SK-N-SH (cell line): ENCODE measurements at regions not wholly inside any gene's neighbourhood (a gene's known extent, or its start where the extent isn't known, plus 50 kb on each side); places are given as distances from the start of the nearest gene placed in this dataset.
A peak's percentile ranks its signal among the peaks of the same experiment; 100 is the strongest.

ENCODE experiments used
- CTCF ChIA-PET: fragments of 300-600, 350-600 bp; formaldehyde crosslinking; extraction: SDS; loops from one replicate; lab custom pipeline; 2021; lab: Yijun Ruan, JAX
- POLR2A ChIA-PET: fragments of 350-600 bp; sonication (Branson Sonifier 250); formaldehyde crosslinking; extraction: SDS; loops from one replicate; lab custom pipeline; 2020; ENCODE audit warnings: antibody characterized with exemption, inconsistent platforms; lab: Yijun Ruan, JAX
- DNase-seq: peaks from one replicate; pipeline ENCODE4 v3.0.0; 2012
- H2AFZ ChIP-seq: fragments of 200-600 bp; sonication (generic); 2 replicates; pipeline ENCODE4 v1.8.1; 2016; ENCODE audit warnings: antibody characterized with exemption, mild to moderate bottlenecking, low read depth
- H3F3A ChIP-seq: fragments of 200-600 bp; sonication (generic); replicated peaks from 2 replicates; pipeline ENCODE3; 2016; ENCODE audit warnings: antibody characterized with exemption, mild to moderate bottlenecking; ENCODE audit not compliant: insufficient read depth
- H3K27ac ChIP-seq, 2 experiments: fragments of 200-500 bp in 1 of 2; fragments of 200-600 bp in 1 of 2; sonication (Bioruptor generic) in 1 of 2; sonication (generic), shearing (Covaris generic) in 1 of 2; 2 replicates each; pipeline versions ENCODE4 v1.5.1 to v1.6.1; 2014 to 2016; ENCODE audit warnings: low read depth in 2 of 2, inconsistent platforms in 1 of 2, low read length in 1 of 2, mild to moderate bottlenecking in 1 of 2, mixed read lengths in 1 of 2
- H3K27me3 ChIP-seq: fragments of 200-600 bp; sonication (generic), shearing (Covaris generic); 2 replicates; pipeline ENCODE4 v1.6.1; 2016; ENCODE audit warnings: mixed run types; ENCODE audit not compliant: insufficient read depth
- H3K36me3 ChIP-seq, 2 experiments: fragments of 200-500 bp in 1 of 2; fragments of 200-600 bp in 1 of 2; sonication (Bioruptor generic) in 1 of 2; sonication (generic) in 1 of 2; replicated peaks in 1 of 2; 2 replicates each; pipeline versions ENCODE3 to v1.5.1; 2014 to 2016; ENCODE audit warnings: low read length in 1 of 2, mild to moderate bottlenecking in 1 of 2; ENCODE audit not compliant: insufficient read depth in 2 of 2, control insufficient read depth in 1 of 2
- H3K4me1 ChIP-seq, 2 experiments: fragments of 200-500 bp in 1 of 2; fragments of 200-600 bp in 1 of 2; sonication (Bioruptor generic) in 1 of 2; sonication (generic), shearing (Covaris generic) in 1 of 2; 2 replicates each; pipeline versions ENCODE4 v1.5.1 to v1.6.1; 2014 to 2016; ENCODE audit warnings: low read depth in 1 of 2, low read length in 1 of 2, mixed run types in 1 of 2; ENCODE audit not compliant: insufficient read depth in 2 of 2, control insufficient read depth in 1 of 2
- H3K4me2 ChIP-seq: fragments of 200-600 bp; sonication (generic), shearing (Covaris generic); 2 replicates; pipeline ENCODE4 v1.6.1; 2017; ENCODE audit warnings: mixed run types
- H3K4me3 ChIP-seq, 2 experiments: fragments of 200-500 bp in 1 of 2; fragments of 200-600 bp in 1 of 2; sonication (Bioruptor generic) in 1 of 2; sonication (generic), shearing (Covaris generic) in 1 of 2; 2 replicates each; pipeline versions ENCODE4 v1.5.1 to v1.8.1; 2014 to 2016; ENCODE audit warnings: low read depth in 2 of 2, inconsistent platforms in 1 of 2, low read length in 1 of 2, mild to moderate bottlenecking in 1 of 2, mixed read lengths in 1 of 2, moderate library complexity in 1 of 2
- H3K79me2 ChIP-seq: fragments of 200-600 bp; sonication (generic); 2 replicates; pipeline ENCODE4 v1.8.1; 2017; ENCODE audit warnings: mild to moderate bottlenecking; ENCODE audit not compliant: insufficient read depth
- H3K9ac ChIP-seq: fragments of 200-600 bp; sonication (generic); 2 replicates; pipeline ENCODE4 v1.6.1; 2017; ENCODE audit warnings: mixed run types
- H3K9me2 ChIP-seq: fragments of 200-600 bp; sonication (generic); 2 replicates; pipeline ENCODE4 v1.6.1; 2017; ENCODE audit warnings: mixed run types
- H3K9me3 ChIP-seq: fragments of 200-600 bp; sonication (generic); 2 replicates; pipeline ENCODE4 v1.6.1; 2017; ENCODE audit warnings: mixed run types, mild to moderate bottlenecking, moderate library complexity
- H4K20me1 ChIP-seq: fragments of 200-600 bp; sonication (generic); 2 replicates; pipeline ENCODE4 v1.6.1; 2017; ENCODE audit warnings: mild to moderate bottlenecking, mixed run types; ENCODE audit not compliant: insufficient read depth
- CHD2 ChIP-seq: fragments of 150-350 bp; IDR thresholded peaks from 2 replicates; pipeline ENCODE4 v1.6.1; 2018; ENCODE audit warnings: low read length; ENCODE audit not compliant: partially characterized antibody
- EP300 ChIP-seq, 2 experiments: IDR thresholded peaks; 2 replicates each; pipeline versions ENCODE4 v1.4.0 to v1.6.1; 2012; ENCODE audit warnings: borderline replicate concordance in 1 of 2, low read depth in 1 of 2, low read length in 1 of 2
- FOSL2 ChIP-seq: IDR thresholded peaks from 2 replicates; pipeline ENCODE4 v1.4.0; 2012; ENCODE audit warnings: low read depth, mild to moderate bottlenecking, moderate library complexity, borderline replicate concordance
- FOXJ3 ChIP-seq: sonication (generic); formaldehyde crosslinking; IDR thresholded peaks from 2 replicates; pipeline ENCODE4 v1.5.1; 2020; ENCODE audit warnings: mild to moderate bottlenecking, missing genetic modification reagents
- FOXM1 ChIP-seq: IDR thresholded peaks from 2 replicates; pipeline ENCODE4 v1.4.0; 2012; ENCODE audit warnings: low read depth, mild to moderate bottlenecking
- MEF2A ChIP-seq: IDR thresholded peaks from 2 replicates; pipeline ENCODE4 v1.4.0; 2012; ENCODE audit warnings: low read depth, borderline replicate concordance
- MXI1 ChIP-seq: IDR thresholded peaks from 2 replicates; pipeline ENCODE4 v1.6.1; 2012; ENCODE audit warnings: mild to moderate bottlenecking, low read depth, low read length, improper control_type of control experiment
- NFIC ChIP-seq: IDR thresholded peaks from 2 replicates; pipeline ENCODE4 v1.4.0; 2012; ENCODE audit warnings: borderline replicate concordance
- NRF1 ChIP-seq: IDR thresholded peaks from 2 replicates; pipeline ENCODE4 v1.6.1; 2012; ENCODE audit warnings: low read depth, mild to moderate bottlenecking, low read length
- RAD21 ChIP-seq: IDR thresholded peaks from 2 replicates; pipeline ENCODE4 v1.6.1; 2012; ENCODE audit warnings: mild to moderate bottlenecking, low read length
- RFX5 ChIP-seq: IDR thresholded peaks from 2 replicates; pipeline ENCODE4 v1.6.1; 2012; ENCODE audit warnings: mild to moderate bottlenecking, improper control_type of control experiment, low read length
- RXRA ChIP-seq: IDR thresholded peaks from 2 replicates; pipeline ENCODE4 v1.4.0; 2012; ENCODE audit warnings: low read depth, mild to moderate bottlenecking, borderline replicate concordance
- SIN3A ChIP-seq: IDR thresholded peaks from 2 replicates; pipeline ENCODE4 v1.6.1; 2012; ENCODE audit warnings: low read depth, mild to moderate bottlenecking, low read length, moderate library complexity, borderline replicate concordance
- YY1 ChIP-seq: IDR thresholded peaks from 2 replicates; pipeline ENCODE4 v1.4.0; 2012; ENCODE audit warnings: low read depth, mild to moderate bottlenecking
- WGBS: methylation state at CpG from one replicate; pipeline ENCODE4 v1.1.6; 2017; ENCODE audit warnings: low lambda C conversion rate; 5-methylcytosine and 5-hydroxymethylcytosine counted together
- TF ChIP-seq, protein P1 (sequence below): IDR thresholded peaks from 2 replicates; pipeline ENCODE4 v1.4.0; 2012; ENCODE audit warnings: low read depth
- TF ChIP-seq, protein P2 (sequence below): IDR thresholded peaks from 2 replicates; pipeline ENCODE4 v1.4.0; 2012; ENCODE audit warnings: low read depth, borderline replicate concordance
- TF ChIP-seq, protein P3 (sequence below): fragments of 150-350 bp; IDR thresholded peaks from 2 replicates; pipeline ENCODE4 v1.6.1; 2017; ENCODE audit warnings: antibody characterized with exemption, low read length, low read depth, borderline replicate concordance
- TF ChIP-seq, protein P4 (sequence below): IDR thresholded peaks from 2 replicates; pipeline ENCODE4; 2012
- TF ChIP-seq, protein P5 (sequence below): fragments of 150-350 bp; IDR thresholded peaks from 2 replicates; pipeline ENCODE4 v1.6.1; 2016; ENCODE audit warnings: mild to moderate bottlenecking, low read depth, low read length
- TF ChIP-seq, protein P6 (sequence below): IDR thresholded peaks from 2 replicates; pipeline ENCODE4 v1.4.0; 2012; ENCODE audit warnings: low read depth, borderline replicate concordance

DNA sequence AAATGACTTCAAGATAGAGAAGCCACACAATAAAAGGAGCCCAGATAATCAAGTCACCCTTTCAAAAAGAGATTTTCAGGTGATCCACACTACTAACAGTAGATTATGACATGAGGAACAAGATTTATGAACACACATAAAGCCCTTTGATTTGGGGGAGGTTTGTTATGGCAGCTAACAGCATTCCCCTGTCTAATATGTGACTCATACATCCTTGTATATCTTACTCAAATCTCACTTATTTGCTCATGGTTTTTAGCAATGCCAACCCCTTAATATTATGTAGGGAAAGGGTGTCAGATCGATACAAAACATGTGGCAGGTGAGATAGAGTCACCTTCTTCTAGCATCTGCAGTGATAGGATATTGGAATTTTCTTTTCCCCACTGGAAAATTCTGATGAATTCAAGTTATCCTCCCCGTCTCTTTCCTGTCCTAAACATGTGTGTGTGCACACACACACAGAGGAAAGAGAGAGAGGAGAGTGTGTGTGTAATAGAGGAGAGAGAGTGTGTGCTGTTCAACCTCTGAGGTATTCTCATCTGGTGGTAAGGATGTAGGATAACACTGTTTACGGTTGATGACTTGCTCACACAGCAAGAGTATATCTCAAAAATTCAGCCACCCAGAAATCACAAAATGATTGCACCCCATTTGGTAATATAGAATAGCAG, 319.9 kb downstream of the KCNC2 start (continued):
- TF ChIP-seq, protein P1, sequence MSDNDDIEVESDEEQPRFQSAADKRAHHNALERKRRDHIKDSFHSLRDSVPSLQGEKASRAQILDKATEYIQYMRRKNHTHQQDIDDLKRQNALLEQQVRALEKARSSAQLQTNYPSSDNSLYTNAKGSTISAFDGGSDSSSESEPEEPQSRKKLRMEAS, result no peak
- TF ChIP-seq EP300 (IDR thresholded peaks at IDR 0.05; ENCODE audit: borderline replicate concordance in 1 of 2, low read depth in 1 of 2, low read length in 1 of 2) (peak; percentile 18 to 68; a peak in 1 of 4 replicates), FOSL2 (peak; percentile 76)
- TF ChIP-seq, protein P2, sequence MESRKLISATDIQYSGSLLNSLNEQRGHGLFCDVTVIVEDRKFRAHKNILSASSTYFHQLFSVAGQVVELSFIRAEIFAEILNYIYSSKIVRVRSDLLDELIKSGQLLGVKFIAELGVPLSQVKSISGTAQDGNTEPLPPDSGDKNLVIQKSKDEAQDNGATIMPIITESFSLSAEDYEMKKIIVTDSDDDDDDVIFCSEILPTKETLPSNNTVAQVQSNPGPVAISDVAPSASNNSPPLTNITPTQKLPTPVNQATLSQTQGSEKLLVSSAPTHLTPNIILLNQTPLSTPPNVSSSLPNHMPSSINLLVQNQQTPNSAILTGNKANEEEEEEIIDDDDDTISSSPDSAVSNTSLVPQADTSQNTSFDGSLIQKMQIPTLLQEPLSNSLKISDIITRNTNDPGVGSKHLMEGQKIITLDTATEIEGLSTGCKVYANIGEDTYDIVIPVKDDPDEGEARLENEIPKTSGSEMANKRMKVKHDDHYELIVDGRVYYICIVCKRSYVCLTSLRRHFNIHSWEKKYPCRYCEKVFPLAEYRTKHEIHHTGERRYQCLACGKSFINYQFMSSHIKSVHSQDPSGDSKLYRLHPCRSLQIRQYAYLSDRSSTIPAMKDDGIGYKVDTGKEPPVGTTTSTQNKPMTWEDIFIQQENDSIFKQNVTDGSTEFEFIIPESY, result no peak
- TF ChIP-seq, protein P3, sequence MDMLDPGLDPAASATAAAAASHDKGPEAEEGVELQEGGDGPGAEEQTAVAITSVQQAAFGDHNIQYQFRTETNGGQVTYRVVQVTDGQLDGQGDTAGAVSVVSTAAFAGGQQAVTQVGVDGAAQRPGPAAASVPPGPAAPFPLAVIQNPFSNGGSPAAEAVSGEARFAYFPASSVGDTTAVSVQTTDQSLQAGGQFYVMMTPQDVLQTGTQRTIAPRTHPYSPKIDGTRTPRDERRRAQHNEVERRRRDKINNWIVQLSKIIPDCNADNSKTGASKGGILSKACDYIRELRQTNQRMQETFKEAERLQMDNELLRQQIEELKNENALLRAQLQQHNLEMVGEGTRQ, result no peak

DNA sequence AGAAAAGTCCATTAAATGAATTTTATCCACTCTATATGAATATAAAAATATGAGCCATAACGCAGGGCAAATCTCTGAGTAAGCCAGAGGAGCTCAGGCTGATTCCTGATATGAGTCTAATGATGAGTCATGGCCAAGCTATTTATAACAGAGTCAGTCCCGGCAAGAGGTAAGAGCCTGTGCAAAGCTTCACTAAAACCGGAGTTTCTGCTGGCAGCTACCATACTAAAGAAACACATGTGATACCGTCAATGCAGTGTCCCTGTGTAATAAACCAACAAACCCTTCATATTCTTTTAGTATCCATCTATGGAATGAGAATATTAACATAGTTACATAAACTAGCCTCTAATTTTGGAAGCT, 319.4 kb downstream of the KCNC2 start:
- 0% methylated on average over 4 of the region's 4 CpGs for WGBS
- no peak overlapping the region for H2AFZ ChIP-seq
- no peaks in the 10 kb centered on the region for H3K9me2 ChIP-seq
- peak overlapping the region; percentile 68 for H3K4me2 ChIP-seq
- peak overlapping the region; percentile 33; the same call in 1 of the 2 replicates for H3K9ac ChIP-seq
- H3K27me3 ChIP-seq, result no peaks in the 10 kb centered on the region
- no peaks in the 10 kb centered on the region for H3K9me3 ChIP-seq
- ChIA-PET CTCF (no interaction called here), POLR2A (no interaction called here)
- H4K20me1 ChIP-seq, result no peaks in the 10 kb centered on the region
- no peak for DNase-seq
- peaks cover 0 to 9% of the 10 kb centered on the region in 2 experiments; a peak in 3 of 4 replicates for H3K4me1 ChIP-seq
- H3K79me2 ChIP-seq, result no peaks in the 10 kb centered on the region
- H3K4me3 ChIP-seq, result peak overlapping the region; percentile 12 to 17; a peak in 2 of 4 replicates
- peak overlapping the region; percentile 79 to 84; a peak in 3 of 4 replicates for H3K27ac ChIP-seq
- peaks cover 25% of the 10 kb centered on the region for H3F3A ChIP-seq
- no peaks in the 10 kb centered on the region for H3K36me3 ChIP-seq
- TF ChIP-seq, protein P4, sequence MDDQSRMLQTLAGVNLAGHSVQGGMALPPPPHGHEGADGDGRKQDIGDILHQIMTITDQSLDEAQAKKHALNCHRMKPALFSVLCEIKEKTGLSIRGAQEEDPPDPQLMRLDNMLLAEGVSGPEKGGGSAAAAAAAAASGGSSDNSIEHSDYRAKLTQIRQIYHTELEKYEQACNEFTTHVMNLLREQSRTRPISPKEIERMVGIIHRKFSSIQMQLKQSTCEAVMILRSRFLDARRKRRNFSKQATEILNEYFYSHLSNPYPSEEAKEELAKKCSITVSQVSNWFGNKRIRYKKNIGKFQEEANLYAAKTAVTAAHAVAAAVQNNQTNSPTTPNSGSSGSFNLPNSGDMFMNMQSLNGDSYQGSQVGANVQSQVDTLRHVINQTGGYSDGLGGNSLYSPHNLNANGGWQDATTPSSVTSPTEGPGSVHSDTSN, result peak; percentile 55; the same call in 1 of the 2 replicates
- TF ChIP-seq MEF2A, result peak; percentile 85; the same call in 1 of the 2 replicates
- peak in 1 of 2 experiments; percentile 63; a peak in 1 of 4 replicates for TF ChIP-seq EP300 (IDR thresholded peaks at IDR 0.05; ENCODE audit: borderline replicate concordance in 1 of 2, low read depth in 1 of 2, low read length in 1 of 2)
- TF ChIP-seq, protein P5, sequence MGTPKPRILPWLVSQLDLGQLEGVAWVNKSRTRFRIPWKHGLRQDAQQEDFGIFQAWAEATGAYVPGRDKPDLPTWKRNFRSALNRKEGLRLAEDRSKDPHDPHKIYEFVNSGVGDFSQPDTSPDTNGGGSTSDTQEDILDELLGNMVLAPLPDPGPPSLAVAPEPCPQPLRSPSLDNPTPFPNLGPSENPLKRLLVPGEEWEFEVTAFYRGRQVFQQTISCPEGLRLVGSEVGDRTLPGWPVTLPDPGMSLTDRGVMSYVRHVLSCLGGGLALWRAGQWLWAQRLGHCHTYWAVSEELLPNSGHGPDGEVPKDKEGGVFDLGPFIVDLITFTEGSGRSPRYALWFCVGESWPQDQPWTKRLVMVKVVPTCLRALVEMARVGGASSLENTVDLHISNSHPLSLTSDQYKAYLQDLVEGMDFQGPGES, result no peak
- TF ChIP-seq RXRA, result no peak; the same call in 1 of the 2 replicates
- TF ChIP-seq RFX5, result no peak
- no peak for TF ChIP-seq RAD21
- TF ChIP-seq FOXJ3 (CRISPR knock-in tag), result no peak
- no peak for TF ChIP-seq FOXM1
- no peak for TF ChIP-seq NRF1
- TF ChIP-seq FOSL2, result peak; percentile 93
- TF ChIP-seq SIN3A, result no peak
- TF ChIP-seq NFIC, result no peak; the same call in 1 of the 2 replicates
- TF ChIP-seq MXI1, result no peak
- TF ChIP-seq, protein P6, sequence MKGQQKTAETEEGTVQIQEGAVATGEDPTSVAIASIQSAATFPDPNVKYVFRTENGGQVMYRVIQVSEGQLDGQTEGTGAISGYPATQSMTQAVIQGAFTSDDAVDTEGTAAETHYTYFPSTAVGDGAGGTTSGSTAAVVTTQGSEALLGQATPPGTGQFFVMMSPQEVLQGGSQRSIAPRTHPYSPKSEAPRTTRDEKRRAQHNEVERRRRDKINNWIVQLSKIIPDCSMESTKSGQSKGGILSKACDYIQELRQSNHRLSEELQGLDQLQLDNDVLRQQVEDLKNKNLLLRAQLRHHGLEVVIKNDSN, result no peak
- no peak for TF ChIP-seq YY1
- TF ChIP-seq CHD2, result no peak
